RKO (cell line): ENCODE measurements at regions not wholly inside any gene's neighbourhood (a gene's known extent, or its start where the extent isn't known, plus 50 kb on each side); places are given as distances from the start of the nearest gene placed in this dataset.

Source experiments
- DNase-seq: peaks from one replicate; pipeline ENCODE4 v3.0.0-alpha.2; 2016; ENCODE audit warnings: low spot score

GRCh38 chr15:81987628-81988027, 58.2 kb downstream of the MEX3B start:
- no peak for DNase-seq

GRCh38 chr15:81983497-81983896, 62.3 kb downstream of the MEX3B start:
- no peak for DNase-seq

GRCh38 chr15:81982808-81983207, 63.0 kb downstream of the MEX3B start:
- DNase-seq, result no peak

GRCh38 chr15:81981908-81982307, 63.9 kb downstream of the MEX3B start:
- DNase-seq, result no peak

GRCh38 chr15:81977464-81977863, 68.4 kb downstream of the MEX3B start:
- DNase-seq, result no peak

- DNase-seq, result no peak
Observed at GRCh38 chr15:81968691-81969090, 77.1 kb downstream of the MEX3B start.

- no peak for DNase-seq
Observed at GRCh38 chr15:81966631-81967030, 79.2 kb downstream of the MEX3B start.

GRCh38 chr15:81962482-81962881, 83.3 kb downstream of the MEX3B start:
- DNase-seq, result no peak

GRCh38 chr15:81959196-81959595, 86.6 kb downstream of the MEX3B start:
- no peak for DNase-seq

- no peak for DNase-seq
Observed at GRCh38 chr15:81957698-81958097, 88.1 kb downstream of the MEX3B start.

- DNase-seq, result no peak
Observed at GRCh38 chr15:81955382-81956062, 90.3 kb downstream of the MEX3B start.

- no peak for DNase-seq
Observed at GRCh38 chr15:81954158-81954783, 91.5 kb downstream of the MEX3B start.

- no peak for DNase-seq
Observed at GRCh38 chr15:81950841-81951414, 94.9 kb downstream of the MEX3B start.

GRCh38 chr15:81948751-81949150, 97.1 kb downstream of the MEX3B start:
- DNase-seq, result no peak

- no peak for DNase-seq
Observed at GRCh38 chr15:81948222-81948621, 97.6 kb downstream of the MEX3B start.

- DNase-seq, result no peak
Observed at GRCh38 chr15:81947548-81947947, 98.3 kb downstream of the MEX3B start.

GRCh38 chr15:81945014-81945615, 100.7 kb downstream of the MEX3B start:
- no peak for DNase-seq

GRCh38 chr15:81942655-81943195, 103.1 kb downstream of the MEX3B start:
- DNase-seq, result no peak

GRCh38 chr15:81942157-81942556, 103.7 kb downstream of the MEX3B start:
- DNase-seq, result no peak

- no peak for DNase-seq
Observed at GRCh38 chr15:81941479-81941878, 104.3 kb downstream of the MEX3B start.

- no peak for DNase-seq
Observed at GRCh38 chr15:81940467-81941451, 105.1 kb downstream of the MEX3B start.
